ENCODE measurements at regions not wholly inside any gene's neighbourhood (a gene's known extent, or its start where the extent isn't known, plus 50 kb on each side); places are given as distances from the start of the nearest gene placed in this dataset.
"Not testable (repeated sequence)": the region's sequence is repeated elsewhere in the genome, so short reads cannot be mapped to it uniquely, and the experiment has no call there.

- DNase-seq (ENCODE audit: low spot score): no peak
Observed at GRCh38 chr14:59116984-59117415, 71.5 kb upstream of the DAAM1 start.

- DNase-seq (ENCODE audit: low spot score): no peak
Observed at GRCh38 chr14:59117754-59118528, 70.5 kb upstream of the DAAM1 start.

- no peak for DNase-seq (ENCODE audit: low spot score)
Observed at GRCh38 chr14:59120921-59121320, 67.5 kb upstream of the DAAM1 start.

- no peak for DNase-seq (ENCODE audit: low spot score)
Observed at GRCh38 chr14:59123531-59123930, 64.9 kb upstream of the DAAM1 start.

- no peak for DNase-seq (ENCODE audit: low spot score)
Observed at GRCh38 chr14:59123975-59124374, 64.5 kb upstream of the DAAM1 start.

DNA sequence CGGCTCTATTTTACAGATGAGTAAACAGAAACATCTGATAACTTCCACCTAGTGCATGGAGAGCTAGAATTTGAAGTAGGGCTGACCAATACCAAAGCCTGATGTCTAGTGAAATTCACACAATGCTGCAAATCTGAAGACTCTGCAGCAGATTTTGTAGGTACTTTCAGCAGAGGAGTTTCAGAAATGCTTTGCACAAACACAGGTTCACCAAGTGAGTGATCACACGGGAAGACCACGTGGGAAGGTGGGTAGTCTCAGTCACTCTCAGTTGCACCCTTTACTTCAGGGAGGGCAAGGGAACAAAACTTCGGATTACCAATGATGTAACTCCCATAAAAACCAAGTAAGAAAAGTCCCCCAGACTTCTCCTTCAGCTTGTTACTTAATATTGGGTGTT lies 63.3 kb upstream of the DAAM1 start:
- DNase-seq (ENCODE audit: low spot score): no peak

- DNase-seq (ENCODE audit: low spot score): peak; percentile 58
Observed at GRCh38 chr14:59126714-59127436, 61.6 kb upstream of the DAAM1 start.

GRCh38 chr14:59127437-59127732 lies 61.1 kb upstream of the DAAM1 start:
- no peak for DNase-seq (ENCODE audit: low spot score)

DNA sequence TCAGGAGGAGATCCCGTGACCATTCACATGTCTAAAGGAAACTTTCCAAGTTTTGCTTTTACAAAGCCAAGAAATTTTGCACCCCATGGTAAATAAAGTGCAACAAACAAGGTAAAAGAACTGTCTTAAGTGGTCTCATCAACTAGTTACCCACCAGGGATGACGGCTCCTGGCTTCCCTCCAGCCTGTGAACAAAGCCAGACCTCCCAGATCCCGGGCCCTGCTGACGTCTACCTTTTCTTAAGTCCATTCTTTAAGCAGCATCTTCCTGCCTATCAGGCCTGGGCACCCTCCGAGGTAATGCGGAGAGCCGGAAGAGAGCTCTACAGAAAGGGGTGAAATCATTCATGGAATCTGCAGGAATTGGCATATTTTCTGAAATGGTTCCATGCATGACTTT lies 58.0 kb upstream of the DAAM1 start:
- no peak for DNase-seq (ENCODE audit: low spot score)

- no peak for DNase-seq (ENCODE audit: low spot score)
Observed at GRCh38 chr14:59131938-59132795, 56.3 kb upstream of the DAAM1 start.

DNA sequence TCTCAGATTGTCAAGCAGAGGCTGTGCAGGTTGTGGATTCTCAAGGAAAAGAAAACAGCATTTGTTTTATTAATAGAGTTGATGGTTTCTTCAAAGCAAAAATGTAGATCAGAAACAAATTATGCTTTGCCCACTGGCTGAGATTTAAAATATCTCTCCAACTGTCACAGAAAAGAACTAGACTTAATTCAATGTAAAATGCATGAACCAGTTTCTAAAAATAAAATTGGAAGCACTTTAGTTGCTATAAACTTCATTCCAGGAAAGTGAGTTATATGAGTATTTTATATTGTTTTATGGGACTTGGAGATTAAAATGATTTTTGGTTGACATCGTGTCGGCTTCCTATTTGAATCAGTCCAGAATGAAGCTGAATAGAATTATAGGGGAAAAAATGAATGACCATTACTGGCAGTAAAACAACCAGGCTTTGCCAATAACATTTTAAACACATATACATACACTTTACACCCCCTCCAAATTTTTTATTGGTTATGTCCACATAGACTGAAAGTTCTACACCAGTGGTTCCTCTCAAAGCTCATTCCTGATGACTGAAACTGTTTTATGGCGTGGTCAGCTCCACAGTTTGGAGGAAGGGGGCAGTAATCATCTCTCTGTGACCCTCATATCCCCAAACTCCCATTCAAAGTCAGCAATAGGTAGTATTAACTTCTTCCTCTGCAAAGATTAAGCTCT lies 55.5 kb upstream of the DAAM1 start:
- DNase-seq (ENCODE audit: low spot score): no peak

- DNase-seq (ENCODE audit: low spot score): no peak
Observed at GRCh38 chr14:59133709-59134108, 54.8 kb upstream of the DAAM1 start.

- no peak for DNase-seq (ENCODE audit: low spot score)
Observed at GRCh38 chr14:59134307-59134706, 54.2 kb upstream of the DAAM1 start.

GRCh38 chr14:59137256-59137655 lies 51.2 kb upstream of the DAAM1 start:
- no peak for DNase-seq (ENCODE audit: low spot score)

DNA sequence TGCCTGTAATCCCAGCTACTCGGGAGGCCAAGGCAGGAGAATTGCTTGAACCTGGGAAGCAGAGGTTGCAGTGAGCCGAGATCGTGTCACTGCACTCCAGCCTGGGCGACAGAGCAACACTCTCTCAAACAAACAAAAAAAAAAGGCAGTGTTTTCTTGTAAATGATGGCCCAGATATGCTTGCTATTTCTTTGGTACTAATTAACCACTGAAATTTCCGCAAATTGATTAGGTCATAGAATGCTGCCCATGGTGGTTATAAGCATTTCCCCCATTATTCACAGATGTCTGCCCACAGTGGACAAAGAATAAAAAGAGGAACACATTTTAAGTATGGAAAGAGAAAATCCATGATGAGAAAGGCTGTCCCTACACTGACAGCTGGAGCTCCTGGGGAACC lies 49.9 kb upstream of the DAAM1 start:
- not testable (repeated sequence) for DNase-seq (ENCODE audit: low spot score)

Measured in CD4-positive, alpha-beta T cell treated with Interleukin-2 at 100 ng/mL for 4 hours (primary cell).